ENCODE measurements at regions not wholly inside any gene's neighbourhood (a gene's known extent, or its start where the extent isn't known, plus 50 kb on each side); places are given as distances from the start of the nearest gene placed in this dataset.

GRCh38 chr22:47439643-47440265, 677.3 kb downstream of the TBC1D22A start:
- H3K9me3 ChIP-seq: no peaks in the 10 kb centered on the region
- 87 to 90% (median 87%) methylated on average over 17 of the region's 17 CpGs for WGBS, 3 donors

GRCh38 chr22:47437636-47438035, 675.2 kb downstream of the TBC1D22A start:
- intact Hi-C loops (cut with DNase I): no loop called here
- no peak for DNase-seq
- no peaks in the 10 kb centered on the region for H3K9me3 ChIP-seq
- WGBS, 3 donors: 47 to 55% (median 48%) methylated on average over 3 of the region's 3 CpGs
- no peaks in the 10 kb centered on the region for H3K4me1 ChIP-seq (ENCODE audit: insufficient read depth)
- H3K27me3 ChIP-seq: no peaks in the 10 kb centered on the region
- H3K4me3 ChIP-seq: no peak overlapping the region
- no peak overlapping the region for H3K27ac ChIP-seq
- TF ChIP-seq POLR2A (IDR thresholded peaks at IDR 0.05): no peak
- no peak for TF ChIP-seq CTCF (IDR thresholded peaks at IDR 0.05)
- TF ChIP-seq EP300 (IDR thresholded peaks at IDR 0.05): no peak
- H3K36me3 ChIP-seq: no peaks in the 10 kb centered on the region

More at GRCh38 chr22:47439643-47440265, 677.3 kb downstream of the TBC1D22A start:
- Histone ChIP-seq H3K27ac (no peak overlapping the region), H3K36me3 (no peaks in the 10 kb centered on the region), H3K4me3 (no peak overlapping the region), H3K27me3 (no peaks in the 10 kb centered on the region), H3K4me1 (ENCODE audit: insufficient read depth) (no peaks in the 10 kb centered on the region)
- no peak for DNase-seq
- intact Hi-C loops (cut with DNase I): loop anchor here in 1 of 4 donors (5.0 kb wide), 1 partner anchor 1093 kb away; no protein-coding TSS in a partner anchor
- TF ChIP-seq POLR2A (IDR thresholded peaks at IDR 0.05): no peak
- no peak for TF ChIP-seq EP300 (IDR thresholded peaks at IDR 0.05)
- TF ChIP-seq CTCF (IDR thresholded peaks at IDR 0.05): no peak

- no peaks in the 10 kb centered on the region for H3K9me3 ChIP-seq
- no peak for TF ChIP-seq EP300 (IDR thresholded peaks at IDR 0.05)
- TF ChIP-seq POLR2A (IDR thresholded peaks at IDR 0.05): no peak
- no peak for TF ChIP-seq CTCF (IDR thresholded peaks at IDR 0.05)
- no peaks in the 10 kb centered on the region for H3K27me3 ChIP-seq
- no peak overlapping the region for H3K4me3 ChIP-seq
- H3K36me3 ChIP-seq: no peaks in the 10 kb centered on the region
- H3K4me1 ChIP-seq (ENCODE audit: insufficient read depth): no peaks in the 10 kb centered on the region
- DNase-seq: no peak
- no peak overlapping the region for H3K27ac ChIP-seq
- intact Hi-C loops (cut with DNase I): no loop called here
- 88 to 91% (median 89%) methylated on average over 2 of the region's 2 CpGs for WGBS, 3 donors
These were observed 674.7 kb downstream of the TBC1D22A start for GRCh38 chr22:47437110-47437509.

- Histone ChIP-seq H3K27me3 (no peaks in the 10 kb centered on the region), H3K27ac (no peak overlapping the region), H3K9me3 (no peaks in the 10 kb centered on the region), H3K36me3 (no peaks in the 10 kb centered on the region), H3K4me1 (ENCODE audit: insufficient read depth) (no peaks in the 10 kb centered on the region), H3K4me3 (no peak overlapping the region)
- DNase-seq: no peak
- no peak for TF ChIP-seq CTCF (IDR thresholded peaks at IDR 0.05)
- no peak for TF ChIP-seq EP300 (IDR thresholded peaks at IDR 0.05)
- TF ChIP-seq POLR2A (IDR thresholded peaks at IDR 0.05): no peak
- intact Hi-C loops (cut with DNase I): no loop called here
- 89 to 92% (median 91%) methylated on average over 7 of the region's 7 CpGs for WGBS, 3 donors
These were observed 673.4 kb downstream of the TBC1D22A start for GRCh38 chr22:47435826-47436225.
